ENCODE measurements at regions not wholly inside any gene's neighbourhood (a gene's known extent, or its start where the extent isn't known, plus 50 kb on each side); places are given as distances from the start of the nearest gene placed in this dataset.

GRCh38 chr12:88255847-88256246, 113.7 kb downstream of the TMTC3 start:
- FAIRE-seq (no peak), DNase-seq (ENCODE audit: low read depth) (no peak)
- H3K27ac ChIP-seq (ENCODE audit: low read depth, low read length) = no peak overlapping the region
- Mint-ChIP-seq H3K4me3 (ENCODE audit: unreplicated experiment) (no peak overlapping the region), H3K36me3 (ENCODE audit: low read depth, unreplicated experiment) (no peaks in the 10 kb centered on the region), H3K27ac (ENCODE audit: unreplicated experiment) (no peak overlapping the region), H3K27me3 (ENCODE audit: low read depth, unreplicated experiment) (no peaks in the 10 kb centered on the region), H3K9me3 (ENCODE audit: unreplicated experiment) (no peaks in the 10 kb centered on the region), H3K4me1 (ENCODE audit: low read depth, unreplicated experiment) (no peaks in the 10 kb centered on the region)
- H3K36me3 ChIP-seq (ENCODE audit: insufficient read depth, low read length) = no peaks in the 10 kb centered on the region
- no peak overlapping the region for H3K4me2 ChIP-seq (ENCODE audit: low read length)
- H2AFZ ChIP-seq (ENCODE audit: low read depth, low read length) = no peak overlapping the region
- no peaks in the 10 kb centered on the region for H3K79me2 ChIP-seq (ENCODE audit: insufficient read depth, low read length)
- H3K9me3 ChIP-seq (ENCODE audit: insufficient read depth, low read depth, low read length) = no peaks in the 10 kb centered on the region
- TF ChIP-seq CTCF (IDR thresholded peaks at IDR 0.05; ENCODE audit: insufficient read depth, low read depth, low read length) = no peak
- TF ChIP-seq EZH2 (IDR thresholded peaks at IDR 0.05; ENCODE audit: insufficient read depth, low read length) = no peak
- no peak overlapping the region for H3K4me3 ChIP-seq (ENCODE audit: insufficient read depth, low read depth, low read length)
- H3K9ac ChIP-seq (ENCODE audit: low read length) = no peak overlapping the region
- H3K27me3 ChIP-seq (ENCODE audit: insufficient read depth, low read length) = no peaks in the 10 kb centered on the region
- H3K4me1 ChIP-seq (ENCODE audit: insufficient read depth, low read length) = no peaks in the 10 kb centered on the region
- no peaks in the 10 kb centered on the region for H4K20me1 ChIP-seq (ENCODE audit: insufficient read depth, low read length)

GRCh38 chr12:88258396-88258795, 116.3 kb downstream of the TMTC3 start:
- Histone ChIP-seq H3K4me1 (ENCODE audit: insufficient read depth, low read length) (no peaks in the 10 kb centered on the region), H3K27ac (ENCODE audit: low read depth, low read length) (no peak overlapping the region), H3K79me2 (ENCODE audit: insufficient read depth, low read length) (no peaks in the 10 kb centered on the region), H3K4me2 (ENCODE audit: low read length) (no peak overlapping the region), H3K27me3 (ENCODE audit: insufficient read depth, low read length) (no peaks in the 10 kb centered on the region), H3K9ac (ENCODE audit: low read length) (no peak overlapping the region), H3K36me3 (ENCODE audit: insufficient read depth, low read length) (no peaks in the 10 kb centered on the region), H3K9me3 (ENCODE audit: insufficient read depth, low read depth, low read length) (no peaks in the 10 kb centered on the region), H4K20me1 (ENCODE audit: insufficient read depth, low read length) (no peaks in the 10 kb centered on the region), H3K4me3 (ENCODE audit: insufficient read depth, low read depth, low read length) (no peak overlapping the region), H2AFZ (ENCODE audit: low read depth, low read length) (no peak overlapping the region)
- no peak for FAIRE-seq
- Mint-ChIP-seq H3K36me3 (ENCODE audit: low read depth, unreplicated experiment) (no peaks in the 10 kb centered on the region), H3K27me3 (ENCODE audit: low read depth, unreplicated experiment) (no peaks in the 10 kb centered on the region), H3K4me3 (ENCODE audit: unreplicated experiment) (no peak overlapping the region), H3K4me1 (ENCODE audit: low read depth, unreplicated experiment) (no peaks in the 10 kb centered on the region), H3K9me3 (ENCODE audit: unreplicated experiment) (no peaks in the 10 kb centered on the region), H3K27ac (ENCODE audit: unreplicated experiment) (no peak overlapping the region)
- TF ChIP-seq EZH2 (IDR thresholded peaks at IDR 0.05; ENCODE audit: insufficient read depth, low read length) (no peak), CTCF (IDR thresholded peaks at IDR 0.05; ENCODE audit: insufficient read depth, low read depth, low read length) (no peak)
- DNase-seq (ENCODE audit: low read depth) = no peak

GRCh38 chr12:88266806-88267360, 124.8 kb downstream of the TMTC3 start:
- no peak overlapping the region for H3K4me3 ChIP-seq (ENCODE audit: insufficient read depth, low read depth, low read length)
- no peaks in the 10 kb centered on the region for H3K9me3 ChIP-seq (ENCODE audit: insufficient read depth, low read depth, low read length)
- H2AFZ ChIP-seq (ENCODE audit: low read depth, low read length) = no peak overlapping the region
- Mint-ChIP-seq H3K36me3 (ENCODE audit: low read depth, unreplicated experiment) (no peaks in the 10 kb centered on the region), H3K27me3 (ENCODE audit: low read depth, unreplicated experiment) (no peaks in the 10 kb centered on the region), H3K9me3 (ENCODE audit: unreplicated experiment) (no peaks in the 10 kb centered on the region), H3K4me3 (ENCODE audit: unreplicated experiment) (no peak overlapping the region), H3K27ac (ENCODE audit: unreplicated experiment) (no peak overlapping the region), H3K4me1 (ENCODE audit: low read depth, unreplicated experiment) (peaks cover 4% of the 10 kb centered on the region)
- H3K9ac ChIP-seq (ENCODE audit: low read length) = no peak overlapping the region
- no peak overlapping the region for H3K4me2 ChIP-seq (ENCODE audit: low read length)
- H3K27ac ChIP-seq (ENCODE audit: low read depth, low read length) = no peak overlapping the region
- H4K20me1 ChIP-seq (ENCODE audit: insufficient read depth, low read length) = no peaks in the 10 kb centered on the region
- no peaks in the 10 kb centered on the region for H3K4me1 ChIP-seq (ENCODE audit: insufficient read depth, low read length)
- no peaks in the 10 kb centered on the region for H3K36me3 ChIP-seq (ENCODE audit: insufficient read depth, low read length)
- TF ChIP-seq EZH2 (IDR thresholded peaks at IDR 0.05; ENCODE audit: insufficient read depth, low read length) (no peak), CTCF (IDR thresholded peaks at IDR 0.05; ENCODE audit: insufficient read depth, low read depth, low read length) (no peak)
- DNase-seq (ENCODE audit: low read depth) = no peak
- H3K27me3 ChIP-seq (ENCODE audit: insufficient read depth, low read length) = no peaks in the 10 kb centered on the region
- no peaks in the 10 kb centered on the region for H3K79me2 ChIP-seq (ENCODE audit: insufficient read depth, low read length)
- FAIRE-seq = no peak

Measured in astrocyte (in vitro differentiated cells and primary cell).